DOHH2 (cell line): ENCODE measurements at regions not wholly inside any gene's neighbourhood (a gene's known extent, or its start where the extent isn't known, plus 50 kb on each side); places are given as distances from the start of the nearest gene placed in this dataset.

ENCODE experiments used
- CTCF ChIP-seq: fragments of 200-600 bp; sonication (generic); IDR thresholded peaks from one replicate; pipeline ENCODE4 v1.5.1; 2014; ENCODE audit warnings: antibody characterized with exemption, mild to moderate bottlenecking, low read depth, low read length; ENCODE audit not compliant: poor library complexity, severe bottlenecking
- EZH2phosphoT487 ChIP-seq: fragments of 200-600 bp; sonication (generic); IDR thresholded peaks from 2 replicates; pipeline ENCODE4 v1.6.1; 2017; ENCODE audit warnings: borderline replicate concordance, mild to moderate bottlenecking, antibody characterized with exemption, low read length, moderate library complexity, mixed read lengths

- no peak for TF ChIP-seq EZH2phosphoT487
- no peak for TF ChIP-seq CTCF
Measured at GRCh38 chr6:146938266-146938665, 266.0 kb upstream of the STXBP5 start.
